Adrenal gland (tissue), 5 donors: ENCODE measurements at regions not wholly inside any gene's neighbourhood (a gene's known extent, or its start where the extent isn't known, plus 50 kb on each side); places are given as distances from the start of the nearest gene placed in this dataset.

ENCODE experiments used
- POLR2A ChIP-seq, 2 donors: fragments of 450-650 bp; IDR thresholded peaks; one replicate each; pipeline ENCODE4 v1.6.1; 2017; ENCODE audit warnings: antibody characterized with exemption in 2 of 2, mild to moderate bottlenecking in 2 of 2, moderate library complexity in 1 of 2
- TF ChIP-seq, protein P1 (sequence below), 6 experiments: fragments of 450-650 bp in 4 of 6; fragments of 200-600 bp in 2 of 6; sonication (generic) in 1 of 6; IDR thresholded peaks; 1 replicate in 5 of 6; 2 replicates in 1 of 6; pipeline versions ENCODE4 v1.5.1 to v1.8.0; 2016 to 2021; ENCODE audit warnings: antibody characterized with exemption in 6 of 6, mild to moderate bottlenecking in 2 of 6, moderate library complexity in 1 of 6
- donor health status: DM: no; HTN: no; CAD: no.

DNA sequence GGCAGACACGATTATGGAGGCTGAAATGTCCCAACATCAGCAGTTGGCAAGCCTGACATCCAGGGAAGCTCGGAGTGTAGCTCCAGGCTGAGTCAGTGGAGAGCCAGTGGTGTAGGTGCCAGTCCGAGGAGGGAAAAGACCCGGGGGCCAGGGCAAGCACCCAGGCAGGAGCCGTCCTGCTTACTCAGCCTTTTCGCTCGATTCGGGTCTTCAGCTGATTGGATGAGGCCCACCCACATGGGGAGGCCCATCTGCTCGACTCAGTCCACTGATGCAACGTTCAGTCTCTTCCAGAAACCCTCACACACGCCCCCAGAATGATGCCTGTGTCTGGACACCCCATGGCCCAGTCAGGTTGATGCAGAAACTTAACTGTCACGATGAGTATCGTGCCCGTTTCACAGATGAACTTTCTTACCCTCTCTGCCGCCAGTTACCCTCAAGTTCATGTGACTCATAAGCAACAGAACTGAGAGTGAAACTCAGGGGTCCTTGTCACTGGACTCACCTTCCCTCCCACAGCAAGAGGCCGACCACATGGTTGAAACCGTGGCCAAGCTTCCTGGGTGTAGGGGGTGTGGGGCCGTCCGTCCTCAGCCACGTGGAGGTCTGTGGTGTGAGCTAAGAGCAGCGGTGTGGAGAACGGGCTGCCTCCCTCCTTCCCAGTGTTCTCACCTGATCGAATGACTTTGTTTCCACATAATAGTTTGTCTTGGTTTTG is 197.4 kb upstream of the HDAC4 start:
- TF ChIP-seq, protein P1, sequence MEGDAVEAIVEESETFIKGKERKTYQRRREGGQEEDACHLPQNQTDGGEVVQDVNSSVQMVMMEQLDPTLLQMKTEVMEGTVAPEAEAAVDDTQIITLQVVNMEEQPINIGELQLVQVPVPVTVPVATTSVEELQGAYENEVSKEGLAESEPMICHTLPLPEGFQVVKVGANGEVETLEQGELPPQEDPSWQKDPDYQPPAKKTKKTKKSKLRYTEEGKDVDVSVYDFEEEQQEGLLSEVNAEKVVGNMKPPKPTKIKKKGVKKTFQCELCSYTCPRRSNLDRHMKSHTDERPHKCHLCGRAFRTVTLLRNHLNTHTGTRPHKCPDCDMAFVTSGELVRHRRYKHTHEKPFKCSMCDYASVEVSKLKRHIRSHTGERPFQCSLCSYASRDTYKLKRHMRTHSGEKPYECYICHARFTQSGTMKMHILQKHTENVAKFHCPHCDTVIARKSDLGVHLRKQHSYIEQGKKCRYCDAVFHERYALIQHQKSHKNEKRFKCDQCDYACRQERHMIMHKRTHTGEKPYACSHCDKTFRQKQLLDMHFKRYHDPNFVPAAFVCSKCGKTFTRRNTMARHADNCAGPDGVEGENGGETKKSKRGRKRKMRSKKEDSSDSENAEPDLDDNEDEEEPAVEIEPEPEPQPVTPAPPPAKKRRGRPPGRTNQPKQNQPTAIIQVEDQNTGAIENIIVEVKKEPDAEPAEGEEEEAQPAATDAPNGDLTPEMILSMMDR (IDR thresholded peaks at IDR 0.05): no peak
- no peak for TF ChIP-seq POLR2A (IDR thresholded peaks at IDR 0.05)
